Esophagus mucosa (tissue), 1 donor: ENCODE measurements at regions not wholly inside any gene's neighbourhood (a gene's known extent, or its start where the extent isn't known, plus 50 kb on each side); places are given as distances from the start of the nearest gene placed in this dataset.

Experiments
- ATAC-seq: fragments of 200-7000 bp; cut with Tn5 transposase; one replicate; pipeline ENCODE4 v1.9.1; 2020
- donor health status: DM: yes; HTN: yes; CAD: no.

- no peak for ATAC-seq
Observed at GRCh38 chr9:86795047-86795442, 152.3 kb downstream of the GAS1 start.

GRCh38 chr9:86794391-86795046 lies 152.8 kb downstream of the GAS1 start:
- ATAC-seq, result no peak

- ATAC-seq, result peak; percentile 66
Observed at GRCh38 chr9:86792136-86792535, 155.2 kb downstream of the GAS1 start.

GRCh38 chr9:86790805-86791204 lies 156.5 kb downstream of the GAS1 start:
- ATAC-seq, result no peak

- ATAC-seq, result no peak
Observed at GRCh38 chr9:86788456-86788855, 158.8 kb downstream of the GAS1 start.

GRCh38 chr9:86783884-86784283 lies 163.4 kb downstream of the GAS1 start:
- no peak for ATAC-seq

GRCh38 chr9:86782831-86783230 lies 164.5 kb downstream of the GAS1 start:
- no peak for ATAC-seq

- ATAC-seq, result no peak
Observed at GRCh38 chr9:86778761-86779160, 168.5 kb downstream of the GAS1 start.

GRCh38 chr9:86775718-86776117 lies 171.6 kb downstream of the GAS1 start:
- ATAC-seq, result no peak

- no peak for ATAC-seq
Observed at GRCh38 chr9:86774116-86774515, 173.2 kb downstream of the GAS1 start.

GRCh38 chr9:86773422-86773945 lies 173.8 kb downstream of the GAS1 start:
- no peak for ATAC-seq

GRCh38 chr9:86772635-86772993 lies 174.7 kb downstream of the GAS1 start:
- no peak for ATAC-seq

GRCh38 chr9:86771941-86772634 lies 175.2 kb downstream of the GAS1 start:
- ATAC-seq, result no peak

- no peak for ATAC-seq
Observed at GRCh38 chr9:86771420-86771819, 175.9 kb downstream of the GAS1 start.

- ATAC-seq, result no peak
Observed at GRCh38 chr9:86768709-86769108, 178.6 kb downstream of the GAS1 start.

- no peak for ATAC-seq
Observed at GRCh38 chr9:86768020-86768419, 179.3 kb downstream of the GAS1 start.

- no peak for ATAC-seq
Observed at GRCh38 chr9:86767373-86767772, 179.9 kb downstream of the GAS1 start.

- peak; percentile 98 for ATAC-seq
Observed at GRCh38 chr9:86766912-86767311, 180.4 kb downstream of the GAS1 start.

- no peak for ATAC-seq
Observed at GRCh38 chr9:86766511-86766910, 180.8 kb downstream of the GAS1 start.

- ATAC-seq, result no peak
Observed at GRCh38 chr9:86765746-86766430, 181.4 kb downstream of the GAS1 start.

GRCh38 chr9:86764671-86765343 lies 182.5 kb downstream of the GAS1 start:
- ATAC-seq, result no peak

- ATAC-seq, result peak; percentile 24
Observed at GRCh38 chr9:86764221-86764624, 183.1 kb downstream of the GAS1 start.

GRCh38 chr9:86763791-86764190 lies 183.5 kb downstream of the GAS1 start:
- ATAC-seq, result no peak
